OCI-LY3 (cell line): ENCODE measurements at regions not wholly inside any gene's neighbourhood (a gene's known extent, or its start where the extent isn't known, plus 50 kb on each side); places are given as distances from the start of the nearest gene placed in this dataset.

ENCODE experiments used
- H2AFZ ChIP-seq: fragments of 200-600, 300-600 bp; shearing (Covaris generic); 2 replicates; pipeline ENCODE4 v1.6.0; 2014; ENCODE audit warnings: antibody characterized with exemption, low read depth, low read length
- H3K27ac ChIP-seq: fragments of 200-600, 300-600 bp; sonication (generic); 2 replicates; pipeline ENCODE4 v1.5.1; 2014; ENCODE audit warnings: mild to moderate bottlenecking, low read length, moderate library complexity, mixed read lengths
- H3K27me3 ChIP-seq: fragments of 200-600, 300-600 bp; sonication (generic); 2 replicates; pipeline ENCODE4 v1.6.1; 2014; ENCODE audit warnings: low read depth, low read length, mixed read lengths
- H3K36me3 ChIP-seq: fragments of 200-600, 300-600 bp; sonication (generic); replicated peaks from 2 replicates; pipeline ENCODE3; 2014; ENCODE audit warnings: low read depth, low read length, mixed read lengths
- H3K4me1 ChIP-seq: fragments of 300-600, 200-600 bp; sonication (generic); 2 replicates; pipeline ENCODE4 v1.6.1; 2014; ENCODE audit warnings: low read length, mixed read lengths
- H3K4me2 ChIP-seq: fragments of 200-600, 300-600 bp; sonication (generic); 2 replicates; pipeline ENCODE4 v1.6.1; 2014; ENCODE audit warnings: low read length, mixed read lengths
- H3K4me3 ChIP-seq: fragments of 300-600, 200-600 bp; sonication (generic); 2 replicates; pipeline ENCODE4 v1.5.1; 2014; ENCODE audit warnings: antibody characterized with exemption, mild to moderate bottlenecking, low read length, moderate library complexity
- H3K79me2 ChIP-seq: fragments of 300-600, 200-600 bp; shearing (Covaris generic); 2 replicates; pipeline ENCODE4 v1.6.1; 2014; ENCODE audit warnings: mild to moderate bottlenecking, low read length, mixed read lengths
- H3K9ac ChIP-seq: fragments of 300-600, 200-600 bp; shearing (Covaris generic); 2 replicates; pipeline ENCODE4 v1.6.0; 2014; ENCODE audit warnings: mild to moderate bottlenecking, low read length, moderate library complexity
- H3K9me3 ChIP-seq: fragments of 200-600, 300-600 bp; shearing (Covaris generic); 2 replicates; pipeline ENCODE4 v1.6.1; 2014; ENCODE audit warnings: low read length, mixed read lengths; ENCODE audit not compliant: insufficient read depth
- H4K20me1 ChIP-seq: fragments of 200-600, 300-600 bp; sonication (generic); 2 replicates; pipeline ENCODE4 v1.6.1; 2016; ENCODE audit warnings: low read length, mixed read lengths; ENCODE audit not compliant: insufficient read depth
- CTCF ChIP-seq: fragments of 200-600, 300-600 bp; sonication (generic); IDR thresholded peaks from 2 replicates; pipeline ENCODE4 v1.5.1; 2014; ENCODE audit warnings: antibody characterized with exemption, low read length, low read depth
- EZH2phosphoT487 ChIP-seq: fragments of 200-600 bp; shearing (Covaris generic); IDR thresholded peaks from 2 replicates; pipeline ENCODE4 v1.6.1; 2018; ENCODE audit warnings: antibody characterized with exemption, mixed run types, low read depth

GRCh38 chr12:126601184-126602170 lies 1536.2 kb downstream of the AACS start:
- Histone ChIP-seq H3K4me2 (no peak overlapping the region), H3K27me3 (no peaks in the 10 kb centered on the region), H3K36me3 (no peaks in the 10 kb centered on the region), H3K27ac (no peak overlapping the region), H4K20me1 (no peaks in the 10 kb centered on the region), H2AFZ (no peak overlapping the region), H3K9me3 (no peaks in the 10 kb centered on the region), H3K9ac (no peak overlapping the region), H3K4me3 (no peak overlapping the region), H3K79me2 (no peaks in the 10 kb centered on the region), H3K4me1 (no peaks in the 10 kb centered on the region)
- TF ChIP-seq EZH2phosphoT487 (no peak), CTCF (no peak)

- Histone ChIP-seq H3K4me3 (no peak overlapping the region), H3K4me2 (no peak overlapping the region), H3K27me3 (no peaks in the 10 kb centered on the region), H3K4me1 (no peaks in the 10 kb centered on the region), H3K27ac (no peak overlapping the region), H3K79me2 (no peaks in the 10 kb centered on the region), H3K9me3 (no peaks in the 10 kb centered on the region), H3K36me3 (no peaks in the 10 kb centered on the region), H4K20me1 (no peaks in the 10 kb centered on the region), H2AFZ (no peak overlapping the region), H3K9ac (no peak overlapping the region)
- TF ChIP-seq CTCF = no peak
- TF ChIP-seq EZH2phosphoT487 = no peak
Observed at GRCh38 chr12:126602612-126603011, 1537.4 kb downstream of the AACS start.

- H3K36me3 ChIP-seq = no peaks in the 10 kb centered on the region
- H3K27me3 ChIP-seq = no peaks in the 10 kb centered on the region
- H3K9me3 ChIP-seq = 0 out of 2 replicates have a peak, but pooled peaks cover 5% of the 10 kb centered on the region
- TF ChIP-seq EZH2phosphoT487 (no peak), CTCF (no peak)
- H3K79me2 ChIP-seq = no peaks in the 10 kb centered on the region
- H3K4me2 ChIP-seq = no peak overlapping the region
- no peak overlapping the region for H3K9ac ChIP-seq
- H2AFZ ChIP-seq = no peak overlapping the region
- no peak overlapping the region for H3K4me3 ChIP-seq
- no peak overlapping the region for H3K27ac ChIP-seq
- H4K20me1 ChIP-seq = no peaks in the 10 kb centered on the region
- no peaks in the 10 kb centered on the region for H3K4me1 ChIP-seq
Observed at GRCh38 chr12:126607157-126607556, 1541.9 kb downstream of the AACS start.

GRCh38 chr12:126607867-126608266 lies 1542.6 kb downstream of the AACS start:
- Histone ChIP-seq H3K79me2 (no peaks in the 10 kb centered on the region), H3K4me3 (no peak overlapping the region), H3K9ac (no peak overlapping the region), H3K9me3 (0 out of 2 replicates have a peak, but pooled peaks cover 5% of the 10 kb centered on the region), H3K36me3 (no peaks in the 10 kb centered on the region), H4K20me1 (no peaks in the 10 kb centered on the region), H2AFZ (no peak overlapping the region), H3K27me3 (no peaks in the 10 kb centered on the region), H3K4me2 (no peak overlapping the region), H3K4me1 (no peaks in the 10 kb centered on the region), H3K27ac (no peak overlapping the region)
- no peak for TF ChIP-seq CTCF
- TF ChIP-seq EZH2phosphoT487 = no peak
